ENCODE measurements at regions not wholly inside any gene's neighbourhood (a gene's known extent, or its start where the extent isn't known, plus 50 kb on each side); places are given as distances from the start of the nearest gene placed in this dataset.

DNA sequence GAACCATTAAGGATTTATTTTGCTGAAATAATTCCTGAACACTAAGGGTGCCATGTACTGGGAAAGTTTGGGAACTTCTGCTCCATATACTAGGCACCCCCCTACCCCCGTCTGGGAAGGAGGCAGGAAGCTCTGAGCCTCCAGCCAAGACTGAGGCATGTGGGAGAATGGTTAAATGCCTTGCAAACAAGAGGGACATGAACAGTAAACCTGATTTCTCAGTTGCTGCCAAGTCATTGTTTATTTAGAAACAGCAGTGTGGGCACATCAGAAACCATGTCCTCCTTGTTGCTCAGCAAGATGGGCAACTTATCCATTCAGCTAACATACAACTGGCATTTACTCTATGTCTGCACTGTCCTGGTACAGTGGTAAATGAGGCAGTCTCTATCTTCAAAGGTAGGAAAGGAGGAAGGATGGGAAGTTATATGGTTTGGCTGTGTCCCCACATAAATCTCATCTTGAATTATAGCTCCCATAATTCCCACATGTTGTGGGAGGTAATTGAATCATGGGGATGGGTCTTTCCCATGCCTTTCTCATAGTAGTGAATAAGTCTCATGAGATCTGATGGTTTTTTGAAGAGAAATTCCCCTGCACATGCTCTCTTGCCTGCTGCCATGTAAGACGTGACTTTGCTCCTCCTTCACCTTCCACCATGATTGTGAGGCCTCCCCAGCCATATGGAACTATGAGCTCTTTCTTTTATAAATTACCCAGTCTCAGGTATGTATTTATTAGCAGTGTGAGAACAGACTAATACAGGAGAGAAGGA lies 459.1 kb downstream of the MIAT start:
- no peak overlapping the region for H3K4me3 ChIP-seq (ENCODE audit: low read length in 2 of 2)
- H3K9me3 ChIP-seq (ENCODE audit: control insufficient read depth in 2 of 2, insufficient read depth in 1 of 2, low read length in 1 of 2) = no peaks in the 10 kb centered on the region
- H3K36me3 ChIP-seq (ENCODE audit: control insufficient read depth in 2 of 2, insufficient read depth in 2 of 2, low read length in 1 of 2) = no peaks in the 10 kb centered on the region
- no peaks in the 10 kb centered on the region for H3K27me3 ChIP-seq (ENCODE audit: control insufficient read depth in 2 of 2, insufficient read depth in 1 of 2, low read length in 1 of 2)
- 64% methylated on average over 2 of the region's 2 CpGs for WGBS
- no peak for DNase-seq (ENCODE audit: low read depth in 6 of 9, low spot score in 9 of 9)
- no peaks in the 10 kb centered on the region for H3K4me1 ChIP-seq (ENCODE audit: control insufficient read depth in 2 of 2, insufficient read depth in 2 of 2, low read length in 2 of 2)
- H3K27ac ChIP-seq (ENCODE audit: low read depth in 1 of 2, low read length in 1 of 2) = no peak overlapping the region

DNA sequence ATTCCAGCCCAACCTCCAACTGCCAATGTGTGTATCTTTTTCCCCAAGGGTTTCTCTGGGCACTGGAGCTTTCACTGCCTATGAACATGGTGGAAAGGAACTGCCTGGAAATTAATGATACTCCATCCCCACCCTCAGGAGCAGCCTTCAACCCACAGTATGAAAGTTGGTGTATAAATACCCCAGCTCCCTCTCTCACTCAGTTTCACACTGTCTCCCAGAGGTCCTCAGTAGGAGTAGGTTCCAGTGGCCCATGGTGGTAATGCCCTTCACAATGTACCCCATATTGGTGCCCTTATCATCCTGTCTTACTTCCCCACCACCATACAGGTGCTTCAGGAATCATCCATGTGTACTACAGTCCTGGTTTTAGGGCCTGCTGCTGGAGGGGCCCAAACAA lies 462.6 kb downstream of the MIAT start:
- Histone ChIP-seq H3K27ac (ENCODE audit: low read depth in 1 of 2, low read length in 1 of 2) (no peak overlapping the region), H3K4me1 (ENCODE audit: control insufficient read depth in 2 of 2, insufficient read depth in 2 of 2, low read length in 2 of 2) (no peaks in the 10 kb centered on the region), H3K4me3 (ENCODE audit: low read length in 2 of 2) (no peak overlapping the region), H3K9me3 (ENCODE audit: control insufficient read depth in 2 of 2, insufficient read depth in 1 of 2, low read length in 1 of 2) (no peaks in the 10 kb centered on the region), H3K27me3 (ENCODE audit: control insufficient read depth in 2 of 2, insufficient read depth in 1 of 2, low read length in 1 of 2) (no peaks in the 10 kb centered on the region), H3K36me3 (ENCODE audit: control insufficient read depth in 2 of 2, insufficient read depth in 2 of 2, low read length in 1 of 2) (no peaks in the 10 kb centered on the region)
- DNase-seq (ENCODE audit: low read depth in 6 of 9, low spot score in 9 of 9) = no peak

DNA sequence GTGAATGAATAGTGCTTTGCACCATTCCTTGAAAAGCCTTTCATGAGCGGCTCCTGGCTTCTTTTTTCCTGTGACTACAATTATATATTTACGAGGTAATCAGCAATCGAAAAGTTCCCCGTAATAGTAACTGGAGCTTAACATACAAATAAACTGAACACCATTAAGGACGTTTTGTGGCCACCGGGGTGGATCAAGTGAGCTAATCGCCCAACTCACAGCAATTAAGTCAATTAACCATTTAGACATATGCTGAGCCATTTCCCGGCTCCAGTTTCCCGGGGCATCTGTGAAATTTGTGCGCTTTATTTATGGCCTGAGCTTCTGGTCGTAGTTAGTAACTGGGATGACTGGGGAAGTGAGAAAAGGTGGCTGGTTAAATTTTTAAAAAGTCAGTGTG lies 465.2 kb downstream of the MIAT start:
- H3K9me3 ChIP-seq (ENCODE audit: control insufficient read depth in 2 of 2, insufficient read depth in 1 of 2, low read length in 1 of 2) = no peaks in the 10 kb centered on the region
- 96% methylated on average over 11 of the region's 11 CpGs for WGBS

DNA sequence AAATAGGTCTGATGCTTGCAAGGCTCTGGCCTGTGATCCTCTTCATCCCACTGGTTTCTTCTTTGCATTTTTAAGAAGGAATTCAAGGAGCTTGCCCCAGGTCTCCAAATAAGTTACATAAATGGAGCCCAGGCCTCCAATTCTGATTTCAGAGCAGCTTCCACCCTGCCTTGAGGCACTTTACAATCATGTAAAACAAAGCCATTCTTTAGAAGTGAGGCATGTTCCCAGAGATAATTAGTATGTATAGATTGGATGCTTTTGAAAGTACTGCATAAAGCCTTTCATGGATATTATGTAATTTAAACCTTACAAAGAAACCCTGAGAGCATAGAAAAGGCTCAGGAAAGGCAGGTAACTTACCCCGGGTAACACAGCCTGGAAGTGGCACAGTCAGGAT lies 466.5 kb downstream of the MIAT start:
- H3K36me3 ChIP-seq (ENCODE audit: control insufficient read depth in 2 of 2, insufficient read depth in 2 of 2, low read length in 1 of 2) = no peaks in the 10 kb centered on the region
- H3K9me3 ChIP-seq (ENCODE audit: control insufficient read depth in 2 of 2, insufficient read depth in 1 of 2, low read length in 1 of 2) = no peaks in the 10 kb centered on the region
- WGBS = 94% methylated on average over 1 of the region's 1 CpG
- no peaks in the 10 kb centered on the region for H3K27me3 ChIP-seq (ENCODE audit: control insufficient read depth in 2 of 2, insufficient read depth in 1 of 2, low read length in 1 of 2)
- H3K27ac ChIP-seq (ENCODE audit: low read depth in 1 of 2, low read length in 1 of 2) = no peak overlapping the region
- no peak for DNase-seq (ENCODE audit: low read depth in 6 of 9, low spot score in 9 of 9)
- H3K4me3 ChIP-seq (ENCODE audit: low read length in 2 of 2) = no peak overlapping the region
- no peaks in the 10 kb centered on the region for H3K4me1 ChIP-seq (ENCODE audit: control insufficient read depth in 2 of 2, insufficient read depth in 2 of 2, low read length in 2 of 2)

More for the DNA sequence above, 465.2 kb downstream of the MIAT start:
- H3K4me3 ChIP-seq (ENCODE audit: low read length in 2 of 2) = no peak overlapping the region
- DNase-seq (ENCODE audit: low read depth in 6 of 9, low spot score in 9 of 9) = no peak
- H3K36me3 ChIP-seq (ENCODE audit: control insufficient read depth in 2 of 2, insufficient read depth in 2 of 2, low read length in 1 of 2) = no peaks in the 10 kb centered on the region
- H3K4me1 ChIP-seq (ENCODE audit: control insufficient read depth in 2 of 2, insufficient read depth in 2 of 2, low read length in 2 of 2) = no peaks in the 10 kb centered on the region
- no peaks in the 10 kb centered on the region for H3K27me3 ChIP-seq (ENCODE audit: control insufficient read depth in 2 of 2, insufficient read depth in 1 of 2, low read length in 1 of 2)
- H3K27ac ChIP-seq (ENCODE audit: low read depth in 1 of 2, low read length in 1 of 2) = no peak overlapping the region

DNA sequence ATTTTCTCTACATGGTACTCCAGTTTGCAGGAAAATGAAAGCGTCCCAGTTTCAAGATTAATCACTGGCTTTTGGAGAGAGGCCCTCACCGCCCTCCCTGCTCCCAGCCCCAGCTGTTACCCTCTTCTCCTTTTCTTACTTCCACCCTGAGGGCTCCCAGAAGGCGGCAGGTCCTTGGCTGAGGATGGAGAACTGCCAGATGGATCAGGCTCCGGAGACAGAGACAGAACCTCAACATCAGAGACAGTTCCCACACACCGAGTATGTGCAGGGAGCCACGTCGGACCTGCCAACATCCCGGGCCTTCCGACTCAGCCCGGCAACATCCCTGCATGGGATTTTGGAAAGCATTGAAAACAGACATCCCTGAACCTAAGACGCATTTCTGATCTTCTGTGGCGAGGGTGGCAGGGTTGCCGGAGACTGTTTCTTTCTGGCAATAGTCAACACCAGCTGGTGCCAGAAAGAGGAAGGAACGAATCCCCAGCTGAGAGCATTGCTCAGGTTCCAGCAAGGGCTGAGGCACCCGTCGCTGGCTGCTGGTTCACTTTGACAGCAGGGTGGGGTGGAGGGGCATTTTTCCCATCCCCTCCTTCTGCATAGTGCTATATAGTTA lies 467.1 kb downstream of the MIAT start:
- no peaks in the 10 kb centered on the region for H3K36me3 ChIP-seq (ENCODE audit: control insufficient read depth in 2 of 2, insufficient read depth in 2 of 2, low read length in 1 of 2)
- H3K4me1 ChIP-seq (ENCODE audit: control insufficient read depth in 2 of 2, insufficient read depth in 2 of 2, low read length in 2 of 2) = no peaks in the 10 kb centered on the region
- H3K4me3 ChIP-seq (ENCODE audit: low read length in 2 of 2) = no peak overlapping the region
- no peak for DNase-seq (ENCODE audit: low read depth in 6 of 9, low spot score in 9 of 9)
- H3K9me3 ChIP-seq (ENCODE audit: control insufficient read depth in 2 of 2, insufficient read depth in 1 of 2, low read length in 1 of 2) = no peaks in the 10 kb centered on the region
- no peak overlapping the region for H3K27ac ChIP-seq (ENCODE audit: low read depth in 1 of 2, low read length in 1 of 2)
- WGBS = 15% methylated on average over 16 of the region's 16 CpGs
- no peaks in the 10 kb centered on the region for H3K27me3 ChIP-seq (ENCODE audit: control insufficient read depth in 2 of 2, insufficient read depth in 1 of 2, low read length in 1 of 2)

DNA sequence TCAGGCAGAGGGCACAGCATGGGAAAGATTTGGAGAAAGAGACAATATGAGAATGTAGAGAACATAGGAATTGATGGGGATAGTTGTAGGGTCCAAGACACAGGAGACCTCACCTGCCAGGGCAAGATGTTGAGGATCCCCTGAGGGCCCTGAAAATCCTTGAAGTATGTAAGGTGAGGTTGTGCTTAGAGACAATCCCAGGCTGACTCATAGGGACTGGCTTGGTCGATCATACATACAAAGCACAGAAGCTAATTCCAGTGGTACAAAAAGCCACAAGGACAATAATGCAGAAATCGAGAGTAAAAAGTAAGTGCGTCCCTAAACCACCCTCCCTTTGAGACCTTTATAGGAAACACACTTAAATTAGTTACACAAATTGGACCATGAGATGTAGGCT lies 468.2 kb downstream of the MIAT start:
- no peak for DNase-seq (ENCODE audit: low read depth in 6 of 9, low spot score in 9 of 9)
- no peaks in the 10 kb centered on the region for H3K4me1 ChIP-seq (ENCODE audit: control insufficient read depth in 2 of 2, insufficient read depth in 2 of 2, low read length in 2 of 2)
- H3K9me3 ChIP-seq (ENCODE audit: control insufficient read depth in 2 of 2, insufficient read depth in 1 of 2, low read length in 1 of 2) = no peaks in the 10 kb centered on the region
- H3K27me3 ChIP-seq (ENCODE audit: control insufficient read depth in 2 of 2, insufficient read depth in 1 of 2, low read length in 1 of 2) = no peaks in the 10 kb centered on the region
- no peak overlapping the region for H3K4me3 ChIP-seq (ENCODE audit: low read length in 2 of 2)
- H3K36me3 ChIP-seq (ENCODE audit: control insufficient read depth in 2 of 2, insufficient read depth in 2 of 2, low read length in 1 of 2) = no peaks in the 10 kb centered on the region
- WGBS = 80% methylated on average over 3 of the region's 3 CpGs
- no peak overlapping the region for H3K27ac ChIP-seq (ENCODE audit: low read depth in 1 of 2, low read length in 1 of 2)

DNA sequence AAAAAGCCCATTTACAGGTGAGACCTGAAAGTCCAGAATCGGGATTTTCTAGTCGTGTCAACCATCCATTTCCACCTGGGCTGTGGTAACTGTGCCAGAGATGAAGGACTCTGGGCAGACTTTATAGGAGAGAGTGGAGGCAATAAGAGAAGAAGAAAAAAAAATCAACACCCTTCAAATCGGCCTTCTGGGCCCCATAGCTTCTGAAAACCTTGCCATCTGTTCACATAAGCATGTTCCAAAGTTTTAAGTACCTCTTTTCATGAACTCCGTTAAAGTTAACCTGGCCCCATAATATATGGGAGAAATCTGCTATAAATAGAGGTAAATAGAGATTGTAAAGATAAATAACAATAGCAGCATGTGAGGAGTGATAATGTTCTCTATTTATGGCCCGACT lies 470.5 kb downstream of the MIAT start:
- no peak overlapping the region for H3K4me3 ChIP-seq (ENCODE audit: low read length in 2 of 2)
- no peaks in the 10 kb centered on the region for H3K9me3 ChIP-seq (ENCODE audit: control insufficient read depth in 2 of 2, insufficient read depth in 1 of 2, low read length in 1 of 2)
- H3K4me1 ChIP-seq (ENCODE audit: control insufficient read depth in 2 of 2, insufficient read depth in 2 of 2, low read length in 2 of 2) = no peaks in the 10 kb centered on the region
- no peaks in the 10 kb centered on the region for H3K36me3 ChIP-seq (ENCODE audit: control insufficient read depth in 2 of 2, insufficient read depth in 2 of 2, low read length in 1 of 2)
- 92% methylated on average over 5 of the region's 5 CpGs for WGBS
- no peaks in the 10 kb centered on the region for H3K27me3 ChIP-seq (ENCODE audit: control insufficient read depth in 2 of 2, insufficient read depth in 1 of 2, low read length in 1 of 2)
- H3K27ac ChIP-seq (ENCODE audit: low read depth in 1 of 2, low read length in 1 of 2) = no peak overlapping the region
- DNase-seq (ENCODE audit: low read depth in 6 of 9, low spot score in 9 of 9) = no peak

DNA sequence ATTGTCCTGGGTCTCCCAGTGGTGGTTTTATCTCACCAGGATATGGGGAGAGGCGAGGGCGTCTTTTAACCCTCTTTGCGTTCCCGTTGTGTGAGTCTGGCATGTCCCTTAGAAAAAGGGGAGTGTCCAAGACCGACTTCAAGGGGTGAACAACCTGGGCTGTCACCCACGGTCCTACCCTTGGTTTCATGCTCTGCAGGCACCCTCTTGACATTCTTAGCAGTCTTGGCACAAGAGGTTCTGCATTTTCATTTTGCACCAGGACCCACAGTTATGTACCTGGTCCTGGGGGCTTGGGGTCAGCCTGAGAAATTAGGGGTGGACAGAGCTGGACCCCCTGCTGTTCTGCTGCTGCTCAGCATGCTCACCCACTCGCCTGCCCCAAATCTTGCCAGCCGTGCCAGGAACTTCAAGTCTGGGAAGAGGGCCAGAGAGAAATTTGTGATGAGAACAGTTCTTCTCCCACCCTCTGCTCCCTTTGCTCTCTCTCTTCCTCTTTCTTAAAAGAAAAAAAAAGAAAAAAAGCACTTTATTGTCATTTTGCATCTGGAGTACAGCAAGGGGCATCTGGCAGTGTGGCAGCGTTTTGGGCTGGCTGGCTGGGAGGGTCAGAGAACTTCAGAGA lies 471.2 kb downstream of the MIAT start:
- DNase-seq (ENCODE audit: low read depth in 6 of 9, low spot score in 9 of 9) = no peak
- 79% methylated on average over 9 of the region's 9 CpGs for WGBS
- Histone ChIP-seq H3K9me3 (ENCODE audit: control insufficient read depth in 2 of 2, insufficient read depth in 1 of 2, low read length in 1 of 2) (no peaks in the 10 kb centered on the region), H3K4me1 (ENCODE audit: control insufficient read depth in 2 of 2, insufficient read depth in 2 of 2, low read length in 2 of 2) (no peaks in the 10 kb centered on the region), H3K4me3 (ENCODE audit: low read length in 2 of 2) (no peak overlapping the region), H3K27ac (ENCODE audit: low read depth in 1 of 2, low read length in 1 of 2) (no peak overlapping the region), H3K36me3 (ENCODE audit: control insufficient read depth in 2 of 2, insufficient read depth in 2 of 2, low read length in 1 of 2) (no peaks in the 10 kb centered on the region), H3K27me3 (ENCODE audit: control insufficient read depth in 2 of 2, insufficient read depth in 1 of 2, low read length in 1 of 2) (no peaks in the 10 kb centered on the region)

DNA sequence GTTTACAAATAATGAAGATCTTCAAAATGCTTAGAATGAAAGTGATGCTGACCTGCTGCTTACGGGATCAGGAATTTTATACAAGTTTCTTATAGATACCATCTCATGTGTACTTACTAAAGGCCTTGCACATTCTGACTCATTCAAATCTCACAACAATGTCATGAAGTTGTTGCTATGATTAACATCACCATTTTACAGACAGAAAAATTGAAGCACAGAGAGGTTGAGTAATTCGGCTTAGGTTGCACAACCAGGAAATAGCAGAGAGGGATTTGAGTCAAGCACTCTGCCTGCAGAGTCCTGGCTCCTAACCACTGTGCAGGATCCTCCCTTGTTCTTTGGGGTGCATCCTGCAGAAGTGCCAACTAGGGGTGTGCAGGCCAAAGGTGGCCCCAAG lies 471.9 kb downstream of the MIAT start:
- no peaks in the 10 kb centered on the region for H3K4me1 ChIP-seq (ENCODE audit: control insufficient read depth in 2 of 2, insufficient read depth in 2 of 2, low read length in 2 of 2)
- no peak overlapping the region for H3K4me3 ChIP-seq (ENCODE audit: low read length in 2 of 2)
- H3K27ac ChIP-seq (ENCODE audit: low read depth in 1 of 2, low read length in 1 of 2) = no peak overlapping the region
- H3K27me3 ChIP-seq (ENCODE audit: control insufficient read depth in 2 of 2, insufficient read depth in 1 of 2, low read length in 1 of 2) = no peaks in the 10 kb centered on the region
- 95% methylated on average over 2 of the region's 2 CpGs for WGBS
- no peak for DNase-seq (ENCODE audit: low read depth in 6 of 9, low spot score in 9 of 9)
- no peaks in the 10 kb centered on the region for H3K9me3 ChIP-seq (ENCODE audit: control insufficient read depth in 2 of 2, insufficient read depth in 1 of 2, low read length in 1 of 2)
- no peaks in the 10 kb centered on the region for H3K36me3 ChIP-seq (ENCODE audit: control insufficient read depth in 2 of 2, insufficient read depth in 2 of 2, low read length in 1 of 2)
